A673 (cell line): ENCODE measurements at regions not wholly inside any gene's neighbourhood (a gene's known extent, or its start where the extent isn't known, plus 50 kb on each side); places are given as distances from the start of the nearest gene placed in this dataset.

Source experiments
- CTCF ChIP-seq: fragments of 300-800, 200-600 bp; sonication (generic); conservative IDR thresholded peaks from 2 replicates; pipeline ENCODE4 v1.5.1; 2017; ENCODE audit warnings: low read depth, mild to moderate bottlenecking, antibody characterized with exemption, low read length, moderate library complexity, mixed read lengths
- EZH2 ChIP-seq: fragments of 200-600 bp; sonication (generic); IDR thresholded peaks from 2 replicates; pipeline ENCODE4 v1.6.1; 2017; ENCODE audit warnings: borderline replicate concordance, low read depth, mild to moderate bottlenecking, mixed read lengths, antibody characterized with exemption, low read length; ENCODE audit not compliant: poor library complexity, severe bottlenecking

GRCh38 chr4:14867847-14868246 is 134.4 kb upstream of the CPEB2 start:
- TF ChIP-seq CTCF (no peak), EZH2 (no peak)
